ENCODE measurements at regions not wholly inside any gene's neighbourhood (a gene's known extent, or its start where the extent isn't known, plus 50 kb on each side); places are given as distances from the start of the nearest gene placed in this dataset.

DNA sequence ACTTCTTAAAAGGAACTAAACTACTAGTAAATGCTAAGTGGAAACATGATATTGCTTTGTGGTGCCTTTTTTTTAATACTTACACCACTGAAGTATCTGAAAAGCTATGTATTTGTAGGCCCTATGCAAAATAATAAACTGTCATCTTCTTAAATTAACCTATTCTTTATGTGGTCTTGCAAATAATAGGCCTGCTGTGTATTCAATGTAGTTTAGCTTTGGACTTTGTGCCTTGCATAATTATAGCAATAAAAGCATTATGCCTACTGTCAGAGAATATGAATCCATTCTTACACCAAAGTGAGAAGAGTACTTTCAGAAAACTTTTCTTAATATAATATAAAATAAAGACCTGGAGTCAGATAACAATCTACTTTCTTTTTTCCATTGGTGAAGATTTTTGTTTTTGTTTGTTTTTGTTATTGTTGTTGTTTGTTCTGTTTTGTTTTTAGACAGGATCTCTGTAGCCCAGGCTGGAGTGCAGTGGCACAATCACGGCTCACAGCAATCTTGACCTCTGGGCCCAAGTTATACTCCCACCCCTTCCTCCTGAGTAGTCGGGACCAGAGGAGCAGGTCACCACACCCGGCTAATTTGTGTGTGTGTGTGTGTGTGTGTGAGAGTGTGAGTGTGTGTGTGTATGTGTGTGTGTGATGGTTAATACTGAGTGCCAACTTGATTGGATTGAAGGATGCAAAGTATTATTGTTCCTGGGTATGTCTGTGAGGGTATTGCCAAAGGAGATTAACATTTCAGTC is 213.8 kb downstream of the SLC6A15 start:
- Histone ChIP-seq H3K27me3 (no peaks in the 10 kb centered on the region), H3K36me3 (no peaks in the 10 kb centered on the region), H3K9me3 (no peaks in the 10 kb centered on the region), H3K27ac (no peak overlapping the region), H3K4me3 (no peak overlapping the region), H3K4me1 (no peaks in the 10 kb centered on the region)
- DNase-seq, result no peak
- intact Hi-C loops (cut with DNase I), result no loop called here
- 67% methylated on average over 2 of the region's 3 CpGs for WGBS (ENCODE audit: insufficient coverage, low coverage, low lambda C conversion rate, missing lambda C conversion rate)
- no peak for TF ChIP-seq POLR2A (IDR thresholded peaks at IDR 0.05)
- ATAC-seq, result no peak

DNA sequence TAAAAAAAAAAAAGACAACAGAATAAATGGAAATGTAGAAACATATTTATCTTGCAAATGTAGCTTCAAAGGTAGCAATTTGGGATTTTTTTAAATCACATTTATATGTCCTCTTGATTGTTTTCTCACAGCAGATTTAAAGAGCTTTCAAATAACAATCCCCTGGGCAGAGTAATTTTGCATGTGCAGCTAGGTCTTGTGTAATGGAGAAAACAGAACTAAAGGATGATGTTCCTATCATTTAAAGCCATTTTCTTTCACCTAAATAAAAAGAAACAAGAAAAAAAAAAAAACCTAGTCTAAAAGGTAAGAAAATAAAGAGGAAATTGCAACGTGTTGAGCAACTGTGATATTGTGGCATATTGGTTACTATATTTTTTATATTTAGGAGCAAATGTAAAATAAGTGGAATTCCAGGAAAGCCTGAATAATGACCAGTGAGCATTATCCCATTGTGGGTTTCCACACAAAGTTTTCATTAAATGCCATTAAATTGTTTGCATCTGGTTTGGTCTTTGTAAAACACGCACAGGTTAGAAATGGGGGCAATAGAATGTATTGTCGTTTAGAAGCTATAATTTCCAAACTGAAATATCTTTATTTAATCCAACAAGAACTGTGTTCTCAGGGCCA is 215.6 kb downstream of the SLC6A15 start:
- no peak for DNase-seq
- Histone ChIP-seq H3K27ac (no peak overlapping the region), H3K36me3 (no peaks in the 10 kb centered on the region), H3K9me3 (no peaks in the 10 kb centered on the region), H3K27me3 (no peaks in the 10 kb centered on the region), H3K4me3 (no peak overlapping the region), H3K4me1 (no peaks in the 10 kb centered on the region)
- TF ChIP-seq, protein P1, sequence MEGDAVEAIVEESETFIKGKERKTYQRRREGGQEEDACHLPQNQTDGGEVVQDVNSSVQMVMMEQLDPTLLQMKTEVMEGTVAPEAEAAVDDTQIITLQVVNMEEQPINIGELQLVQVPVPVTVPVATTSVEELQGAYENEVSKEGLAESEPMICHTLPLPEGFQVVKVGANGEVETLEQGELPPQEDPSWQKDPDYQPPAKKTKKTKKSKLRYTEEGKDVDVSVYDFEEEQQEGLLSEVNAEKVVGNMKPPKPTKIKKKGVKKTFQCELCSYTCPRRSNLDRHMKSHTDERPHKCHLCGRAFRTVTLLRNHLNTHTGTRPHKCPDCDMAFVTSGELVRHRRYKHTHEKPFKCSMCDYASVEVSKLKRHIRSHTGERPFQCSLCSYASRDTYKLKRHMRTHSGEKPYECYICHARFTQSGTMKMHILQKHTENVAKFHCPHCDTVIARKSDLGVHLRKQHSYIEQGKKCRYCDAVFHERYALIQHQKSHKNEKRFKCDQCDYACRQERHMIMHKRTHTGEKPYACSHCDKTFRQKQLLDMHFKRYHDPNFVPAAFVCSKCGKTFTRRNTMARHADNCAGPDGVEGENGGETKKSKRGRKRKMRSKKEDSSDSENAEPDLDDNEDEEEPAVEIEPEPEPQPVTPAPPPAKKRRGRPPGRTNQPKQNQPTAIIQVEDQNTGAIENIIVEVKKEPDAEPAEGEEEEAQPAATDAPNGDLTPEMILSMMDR (IDR thresholded peaks at IDR 0.05), result no peak
- TF ChIP-seq POLR2A (IDR thresholded peaks at IDR 0.05), result no peak
- ATAC-seq, result no peak
- 39% methylated on average over 3 of the region's 3 CpGs for WGBS (ENCODE audit: insufficient coverage, low coverage, low lambda C conversion rate, missing lambda C conversion rate)
- intact Hi-C loops (cut with DNase I), result no loop called here

DNA sequence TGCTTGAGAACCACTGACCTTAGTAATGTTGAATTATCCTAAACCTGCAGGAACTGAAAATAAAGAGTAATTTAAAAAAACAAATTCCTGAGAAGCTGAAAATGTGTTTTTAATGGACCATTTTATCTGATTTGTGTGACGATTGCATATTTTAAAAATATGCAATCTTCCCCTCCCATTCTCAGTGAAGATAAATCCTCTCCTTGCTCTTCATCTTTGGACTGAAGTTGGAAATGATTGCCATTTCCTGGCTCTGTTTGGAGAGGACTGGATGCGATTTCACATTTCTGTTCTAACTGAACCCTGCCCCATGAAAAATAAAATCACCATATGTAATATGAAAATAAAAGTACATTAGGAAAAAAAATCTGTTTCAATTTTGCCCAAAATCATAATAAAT is 216.3 kb downstream of the SLC6A15 start:
- ATAC-seq, result no peak
- WGBS (ENCODE audit: insufficient coverage, low coverage, low lambda C conversion rate, missing lambda C conversion rate), result 37% methylated on average over 2 of the region's 2 CpGs

GRCh38 chr12:84694116-84694515 is 218.5 kb downstream of the SLC6A15 start:
- intact Hi-C loops (cut with DNase I), result no loop called here
- no peaks in the 10 kb centered on the region for H3K36me3 ChIP-seq

More for the DNA sequence above, 216.3 kb downstream of the SLC6A15 start:
- intact Hi-C loops (cut with DNase I), result no loop called here
- H3K27me3 ChIP-seq, result no peaks in the 10 kb centered on the region
- H3K27ac ChIP-seq, result no peak overlapping the region
- H3K36me3 ChIP-seq, result no peaks in the 10 kb centered on the region
- no peaks in the 10 kb centered on the region for H3K4me1 ChIP-seq
- DNase-seq, result no peak
- H3K4me3 ChIP-seq, result no peak overlapping the region
- no peaks in the 10 kb centered on the region for H3K9me3 ChIP-seq
- TF ChIP-seq, protein P1 (IDR thresholded peaks at IDR 0.05), result no peak
- no peak for TF ChIP-seq POLR2A (IDR thresholded peaks at IDR 0.05)

DNA sequence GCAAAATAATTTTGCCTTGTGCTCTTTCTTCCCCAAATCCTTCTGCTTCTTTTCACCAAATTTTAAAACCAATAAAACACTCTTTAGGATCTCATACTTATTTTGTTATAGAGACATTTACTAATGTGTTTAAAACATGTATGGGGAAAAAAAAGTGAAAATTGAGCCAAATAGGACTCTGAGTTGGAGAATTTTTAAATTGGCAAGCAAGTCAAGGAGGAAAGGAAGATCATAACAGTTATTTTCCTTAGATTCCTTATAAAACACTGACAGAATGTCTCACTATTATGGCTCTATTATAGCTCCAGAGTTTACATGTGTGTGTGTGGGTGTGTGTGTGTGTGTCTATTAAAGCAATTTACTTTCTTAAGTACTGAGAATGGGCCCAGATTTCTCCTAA is 220.5 kb downstream of the SLC6A15 start:
- intact Hi-C loops (cut with DNase I), result no loop called here
- ATAC-seq, result no peak
- Histone ChIP-seq H3K4me3 (no peak overlapping the region), H3K27me3 (no peaks in the 10 kb centered on the region), H3K9me3 (no peaks in the 10 kb centered on the region), H3K27ac (no peak overlapping the region), H3K4me1 (no peaks in the 10 kb centered on the region), H3K36me3 (no peaks in the 10 kb centered on the region)
- no peak for DNase-seq
- TF ChIP-seq, protein P1 (IDR thresholded peaks at IDR 0.05), result no peak
- TF ChIP-seq POLR2A (IDR thresholded peaks at IDR 0.05), result no peak

More at GRCh38 chr12:84694116-84694515, 218.5 kb downstream of the SLC6A15 start:
- H3K9me3 ChIP-seq, result no peaks in the 10 kb centered on the region
- no peak for ATAC-seq
- no peak for DNase-seq
- H3K4me3 ChIP-seq, result no peak overlapping the region
- no peaks in the 10 kb centered on the region for H3K4me1 ChIP-seq
- no peaks in the 10 kb centered on the region for H3K27me3 ChIP-seq
- TF ChIP-seq, protein P1 (IDR thresholded peaks at IDR 0.05), result no peak
- no peak for TF ChIP-seq POLR2A (IDR thresholded peaks at IDR 0.05)
- no peak overlapping the region for H3K27ac ChIP-seq

Measured in right lobe of liver (tissue), 6 donors.